ENCODE measurements at regions not wholly inside any gene's neighbourhood (a gene's known extent, or its start where the extent isn't known, plus 50 kb on each side); places are given as distances from the start of the nearest gene placed in this dataset.

GRCh38 chr1:195030793-195031192 is 1577.4 kb downstream of the KCNT2 start:
- H3K4me1 ChIP-seq (ENCODE audit: insufficient read depth), result no peaks in the 10 kb centered on the region
- H3K4me3 ChIP-seq, result no peak overlapping the region
- no peaks in the 10 kb centered on the region for H3K36me3 ChIP-seq (replicated peaks; ENCODE audit: insufficient read depth, low read depth)
- H4K20me1 ChIP-seq (ENCODE audit: insufficient read depth, poor library complexity, severe bottlenecking), result no peaks in the 10 kb centered on the region
- no peaks in the 10 kb centered on the region for H3K79me2 ChIP-seq
- H3K9me2 ChIP-seq (replicated peaks; ENCODE audit: insufficient read depth), result no peaks in the 10 kb centered on the region
- no peaks in the 10 kb centered on the region for H3K27me3 ChIP-seq
- H3K9me3 ChIP-seq (ENCODE audit: low read depth), result no peaks in the 10 kb centered on the region
- no peak for DNase-seq (ENCODE audit: low spot score)
- H3K27ac ChIP-seq, result no peak overlapping the region
- 84% methylated on average over 5 of the region's 5 CpGs for WGBS (ENCODE audit: low lambda C conversion rate, missing lambda C conversion rate)
- no peak for TF ChIP-seq CTCF (IDR thresholded peaks at IDR 0.05; ENCODE audit: poor library complexity)
- TF ChIP-seq EZH2phosphoT487 (IDR thresholded peaks at IDR 0.05; ENCODE audit: low read depth, severe bottlenecking, unreplicated experiment), result no peak
- no peak for TF ChIP-seq EZH2 (IDR thresholded peaks at IDR 0.05; ENCODE audit: borderline replicate concordance)
- H2AFZ ChIP-seq, result no peak overlapping the region
- H3K4me2 ChIP-seq, result no peak overlapping the region

- H3K27ac ChIP-seq, result no peak overlapping the region
- DNase-seq (ENCODE audit: low spot score), result no peak
- no peak overlapping the region for H3K4me3 ChIP-seq
- H3K79me2 ChIP-seq, result no peaks in the 10 kb centered on the region
- 93% methylated on average over 6 of the region's 6 CpGs for WGBS (ENCODE audit: low lambda C conversion rate, missing lambda C conversion rate)
- H3K9me3 ChIP-seq (ENCODE audit: low read depth), result no peaks in the 10 kb centered on the region
- no peaks in the 10 kb centered on the region for H3K9me2 ChIP-seq (replicated peaks; ENCODE audit: insufficient read depth)
- H3K36me3 ChIP-seq (replicated peaks; ENCODE audit: insufficient read depth, low read depth), result no peaks in the 10 kb centered on the region
- H3K4me2 ChIP-seq, result no peak overlapping the region
- no peak for TF ChIP-seq CTCF (IDR thresholded peaks at IDR 0.05; ENCODE audit: poor library complexity)
- TF ChIP-seq EZH2 (IDR thresholded peaks at IDR 0.05; ENCODE audit: borderline replicate concordance), result no peak
- no peak overlapping the region for H2AFZ ChIP-seq
- no peaks in the 10 kb centered on the region for H4K20me1 ChIP-seq (ENCODE audit: insufficient read depth, poor library complexity, severe bottlenecking)
- H3K4me1 ChIP-seq (ENCODE audit: insufficient read depth), result no peaks in the 10 kb centered on the region
- no peaks in the 10 kb centered on the region for H3K27me3 ChIP-seq
These were observed 1581.4 kb downstream of the KCNT2 start for GRCh38 chr1:195026792-195027191.

- H3K9me2 ChIP-seq (replicated peaks; ENCODE audit: insufficient read depth), result no peaks in the 10 kb centered on the region
- no peaks in the 10 kb centered on the region for H3K4me1 ChIP-seq (ENCODE audit: insufficient read depth)
- H3K4me3 ChIP-seq, result no peak overlapping the region
- 44% methylated on average over 1 of the region's 1 CpG for WGBS (ENCODE audit: low lambda C conversion rate, missing lambda C conversion rate)
- no peak for DNase-seq (ENCODE audit: low spot score)
- no peaks in the 10 kb centered on the region for H3K36me3 ChIP-seq (replicated peaks; ENCODE audit: insufficient read depth, low read depth)
- H3K4me2 ChIP-seq, result no peak overlapping the region
- TF ChIP-seq EZH2phosphoT487 (IDR thresholded peaks at IDR 0.05; ENCODE audit: low read depth, severe bottlenecking, unreplicated experiment) (no peak), EZH2 (IDR thresholded peaks at IDR 0.05; ENCODE audit: borderline replicate concordance) (no peak), CTCF (IDR thresholded peaks at IDR 0.05; ENCODE audit: poor library complexity) (no peak)
- H3K9me3 ChIP-seq (ENCODE audit: low read depth), result no peaks in the 10 kb centered on the region
- no peaks in the 10 kb centered on the region for H4K20me1 ChIP-seq (ENCODE audit: insufficient read depth, poor library complexity, severe bottlenecking)
- no peaks in the 10 kb centered on the region for H3K79me2 ChIP-seq
- H3K27ac ChIP-seq, result no peak overlapping the region
- H2AFZ ChIP-seq, result no peak overlapping the region
- no peaks in the 10 kb centered on the region for H3K27me3 ChIP-seq
These were observed 1588.9 kb downstream of the KCNT2 start for GRCh38 chr1:195019385-195019784.

- Histone ChIP-seq H3K4me1 (ENCODE audit: insufficient read depth) (no peaks in the 10 kb centered on the region), H2AFZ (no peak overlapping the region), H4K20me1 (ENCODE audit: insufficient read depth, poor library complexity, severe bottlenecking) (no peaks in the 10 kb centered on the region), H3K27ac (no peak overlapping the region), H3K79me2 (no peaks in the 10 kb centered on the region), H3K9me3 (ENCODE audit: low read depth) (no peaks in the 10 kb centered on the region), H3K27me3 (no peaks in the 10 kb centered on the region), H3K36me3 (replicated peaks; ENCODE audit: insufficient read depth, low read depth) (no peaks in the 10 kb centered on the region), H3K4me2 (no peak overlapping the region), H3K9me2 (replicated peaks; ENCODE audit: insufficient read depth) (no peaks in the 10 kb centered on the region), H3K4me3 (no peak overlapping the region)
- TF ChIP-seq EZH2phosphoT487 (IDR thresholded peaks at IDR 0.05; ENCODE audit: low read depth, severe bottlenecking, unreplicated experiment) (no peak), CTCF (IDR thresholded peaks at IDR 0.05; ENCODE audit: poor library complexity) (no peak), EZH2 (IDR thresholded peaks at IDR 0.05; ENCODE audit: borderline replicate concordance) (no peak)
- WGBS (ENCODE audit: low lambda C conversion rate, missing lambda C conversion rate), result 84% methylated on average over 5 of the region's 5 CpGs
- no peak for DNase-seq (ENCODE audit: low spot score)
These were observed 1595.2 kb downstream of the KCNT2 start for GRCh38 chr1:195012995-195013394.
